ENCODE measurements at regions not wholly inside any gene's neighbourhood (a gene's known extent, or its start where the extent isn't known, plus 50 kb on each side); places are given as distances from the start of the nearest gene placed in this dataset.

- intact Hi-C loops (cut with DNase I; ENCODE audit: low total_unique reads): no loop called here
- H3K27me3 ChIP-seq: no peaks in the 10 kb centered on the region
- H3K4me3 ChIP-seq: no peak overlapping the region
- WGBS, 5 donors: 18 to 42% (median 28%) methylated on average over 9 of the region's 9 CpGs
- H3K4me1 ChIP-seq: peaks cover 11 to 51% (median 25%) of the 10 kb centered on the region in 4 donors
- H3K9me3 ChIP-seq: no peaks in the 10 kb centered on the region
- H3K27ac ChIP-seq: peak overlapping the region; percentile 32 to 67 (median 44)
- H3K36me3 ChIP-seq: no peaks in the 10 kb centered on the region
- peak in 1 of 2 donors; percentile 69 for DNase-seq
- no peak for TF ChIP-seq POLR2A (IDR thresholded peaks at IDR 0.05)
- TF ChIP-seq POLR2AphosphoS5 (IDR thresholded peaks at IDR 0.05): peak in 1 of 3 donors; percentile 8
- TF ChIP-seq EP300 (IDR thresholded peaks at IDR 0.05): no peak
- TF ChIP-seq CTCF (IDR thresholded peaks at IDR 0.05): no peak
These were observed 56.1 kb upstream of the GATA6 start for GRCh38 chr18:22113144-22113844.

- Histone ChIP-seq H3K27me3 (no peaks in the 10 kb centered on the region), H3K9me3 (no peaks in the 10 kb centered on the region), H3K4me3 (no peak overlapping the region), H3K36me3 (no peaks in the 10 kb centered on the region), H3K4me1 (peaks cover 9 to 40% (median 18%) of the 10 kb centered on the region in 4 donors), H3K27ac (peak overlapping the region; percentile 20 to 71 (median 59))
- intact Hi-C loops (cut with DNase I; ENCODE audit: low total_unique reads): no loop called here
- 51 to 75% (median 60%) methylated on average over 7 of the region's 7 CpGs for WGBS, 5 donors
- TF ChIP-seq POLR2A (IDR thresholded peaks at IDR 0.05) (no peak), POLR2AphosphoS5 (IDR thresholded peaks at IDR 0.05) (peak in 1 of 3 donors; percentile 37)
- no peak for DNase-seq
These were observed 54.7 kb upstream of the GATA6 start for GRCh38 chr18:22114526-22115321.

GRCh38 chr18:22115573-22115972 lies 53.8 kb upstream of the GATA6 start:
- no peak overlapping the region for H3K4me3 ChIP-seq
- H3K36me3 ChIP-seq: no peaks in the 10 kb centered on the region
- peak overlapping the region; percentile 52 to 71 (median 67) for H3K27ac ChIP-seq
- H3K4me1 ChIP-seq: peaks cover 2 to 40% (median 18%) of the 10 kb centered on the region in 4 donors
- peak; percentile 36 to 62 for DNase-seq
- intact Hi-C loops (cut with DNase I; ENCODE audit: low total_unique reads): no loop called here
- no peak for TF ChIP-seq EP300 (IDR thresholded peaks at IDR 0.05)
- no peak for TF ChIP-seq POLR2A (IDR thresholded peaks at IDR 0.05)
- peak in 2 of 3 donors; percentile 43 to 77 for TF ChIP-seq POLR2AphosphoS5 (IDR thresholded peaks at IDR 0.05)
- peaks cover 0 to 3% (median 0%) of the 10 kb centered on the region in 4 donors for H3K9me3 ChIP-seq
- H3K27me3 ChIP-seq: no peaks in the 10 kb centered on the region
- 16 to 31% (median 25%) methylated on average over 4 of the region's 4 CpGs for WGBS, 5 donors

Small RNA genes lying in the stretch of these regions (small RNA-seq; reads per million reads assigned to genes)
- gene RNA5SP451: 0 reads per million in 4 donors

Measured in stomach (tissue), 8 donors.